Right lobe of liver (tissue), 6 donors: ENCODE measurements at regions not wholly inside any gene's neighbourhood (a gene's known extent, or its start where the extent isn't known, plus 50 kb on each side); places are given as distances from the start of the nearest gene placed in this dataset.

Source experiments
- ATAC-seq, 4 donors: fragments of 200-7000 bp; cut with Tn5 transposase; one replicate each; pipeline ENCODE4 v1.9.1; 2020; ENCODE audit warnings: mild to moderate bottlenecking in 4 of 4, moderate library complexity in 4 of 4
- DNase-seq, 3 donors: peaks; one replicate each; pipeline ENCODE4 v3.0.0-alpha.2; 2020
- H3K27ac ChIP-seq, 3 donors: fragments of 200-600 bp; one replicate each; pipeline ENCODE4 v1.8.0; 2022
- H3K27me3 ChIP-seq, 2 donors: fragments of 200-600 bp; one replicate each; pipeline ENCODE4 v1.8.0; 2022
- H3K36me3 ChIP-seq, 4 donors: fragments of 200-600 bp; sonication (generic) in 1 of 4; one replicate each; pipeline versions ENCODE4 v1.5.1 to v1.8.0; 2017 to 2022; ENCODE audit warnings: control low read depth in 1 of 4
- H3K4me1 ChIP-seq, 4 donors: fragments of 200-600 bp; sonication (generic) in 1 of 4; one replicate each; pipeline versions ENCODE4 v1.5.1 to v1.8.0; 2017 to 2022; ENCODE audit warnings: control low read depth in 1 of 4
- H3K4me3 ChIP-seq, 3 donors: fragments of 200-600 bp; one replicate each; pipeline ENCODE4 v1.8.0; 2022
- H3K9me3 ChIP-seq, 4 donors: fragments of 200-600 bp; sonication (generic) in 1 of 4; one replicate each; pipeline versions ENCODE4 v1.5.1 to v1.8.0; 2017 to 2022; ENCODE audit warnings: control low read depth in 1 of 4
- POLR2A ChIP-seq: fragments of 450-650 bp; IDR thresholded peaks from one replicate; pipeline ENCODE4 v1.6.1; 2017; ENCODE audit warnings: antibody characterized with exemption, mild to moderate bottlenecking
- WGBS: methylation state at CpG from one replicate; pipeline ENCODE4 v1.1.6; 2018; ENCODE audit warnings: low coverage, low lambda C conversion rate; ENCODE audit not compliant: insufficient coverage; ENCODE audit errors: missing lambda C conversion rate; 5-methylcytosine and 5-hydroxymethylcytosine counted together
- intact Hi-C, 2 donors: fragments of 100-400 bp; cut with DNase I; formaldehyde crosslinking; loops; one replicate each; pipeline versions ENCODE4 v1.11.2 to v1.14.1; 2022
- TF ChIP-seq, protein P1 (sequence below), 4 donors: fragments of 200-600 bp in 3 of 4; fragments of 450-650 bp in 1 of 4; IDR thresholded peaks; one replicate each; pipeline versions ENCODE4 v1.5.1 to v1.8.0; 2016 to 2022; ENCODE audit warnings: antibody characterized with exemption in 4 of 4, mild to moderate bottlenecking in 2 of 4
- donor health status: DM: no; HTN: yes; CAD: no.
- donor health status: DM: no; HTN: no; CAD: no.
- donor health status: DM: no; HTN: no; CAD: no.
- donor health status: DM: no; HTN: yes; CAD: no.
- donor health status: DM: no; HTN: yes; CAD: no.

DNA sequence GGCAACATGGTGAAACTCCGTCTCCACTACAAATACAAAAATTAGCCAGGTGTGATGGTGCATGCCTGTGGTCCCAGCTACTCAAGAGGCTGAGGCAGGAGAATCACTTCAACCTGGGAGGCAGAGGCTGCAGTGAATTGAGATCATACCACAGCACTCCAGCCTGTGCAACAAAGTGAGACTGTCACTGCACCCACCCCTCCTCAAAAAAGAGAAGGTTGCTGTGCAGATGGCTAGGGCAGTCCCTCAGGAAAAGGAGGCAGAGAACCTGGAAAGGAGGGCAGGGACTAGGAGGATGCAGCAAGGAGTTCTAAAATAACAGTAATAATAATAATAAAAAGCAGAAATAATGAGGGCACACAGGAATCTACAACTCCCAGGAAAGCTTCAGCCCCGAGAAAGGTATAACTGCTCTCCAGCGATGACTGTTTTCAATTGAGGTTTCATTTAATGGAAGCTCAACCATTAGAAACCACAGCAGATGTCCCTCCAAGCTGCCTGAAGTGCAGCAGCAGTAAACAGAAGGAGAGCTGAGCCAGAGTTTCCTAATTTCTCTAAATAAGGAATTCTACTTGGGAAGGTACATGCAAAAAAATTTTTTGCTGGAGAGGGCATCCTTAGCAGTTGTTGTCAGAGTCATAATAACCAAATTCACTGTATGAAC lies 326.5 kb downstream of the GATA3 start:
- H3K4me3 ChIP-seq = no peak overlapping the region
- H3K9me3 ChIP-seq = no peaks in the 10 kb centered on the region
- H3K4me1 ChIP-seq = no peaks in the 10 kb centered on the region
- intact Hi-C loops = no loop called here
- no peaks in the 10 kb centered on the region for H3K36me3 ChIP-seq
- H3K27me3 ChIP-seq = no peaks in the 10 kb centered on the region
- TF ChIP-seq, protein P1, sequence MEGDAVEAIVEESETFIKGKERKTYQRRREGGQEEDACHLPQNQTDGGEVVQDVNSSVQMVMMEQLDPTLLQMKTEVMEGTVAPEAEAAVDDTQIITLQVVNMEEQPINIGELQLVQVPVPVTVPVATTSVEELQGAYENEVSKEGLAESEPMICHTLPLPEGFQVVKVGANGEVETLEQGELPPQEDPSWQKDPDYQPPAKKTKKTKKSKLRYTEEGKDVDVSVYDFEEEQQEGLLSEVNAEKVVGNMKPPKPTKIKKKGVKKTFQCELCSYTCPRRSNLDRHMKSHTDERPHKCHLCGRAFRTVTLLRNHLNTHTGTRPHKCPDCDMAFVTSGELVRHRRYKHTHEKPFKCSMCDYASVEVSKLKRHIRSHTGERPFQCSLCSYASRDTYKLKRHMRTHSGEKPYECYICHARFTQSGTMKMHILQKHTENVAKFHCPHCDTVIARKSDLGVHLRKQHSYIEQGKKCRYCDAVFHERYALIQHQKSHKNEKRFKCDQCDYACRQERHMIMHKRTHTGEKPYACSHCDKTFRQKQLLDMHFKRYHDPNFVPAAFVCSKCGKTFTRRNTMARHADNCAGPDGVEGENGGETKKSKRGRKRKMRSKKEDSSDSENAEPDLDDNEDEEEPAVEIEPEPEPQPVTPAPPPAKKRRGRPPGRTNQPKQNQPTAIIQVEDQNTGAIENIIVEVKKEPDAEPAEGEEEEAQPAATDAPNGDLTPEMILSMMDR (IDR thresholded peaks at IDR 0.05) = no peak
- DNase-seq = no peak
- no peak overlapping the region for H3K27ac ChIP-seq
- no peak for ATAC-seq
- 66% methylated on average over 3 of the region's 3 CpGs for WGBS

DNA sequence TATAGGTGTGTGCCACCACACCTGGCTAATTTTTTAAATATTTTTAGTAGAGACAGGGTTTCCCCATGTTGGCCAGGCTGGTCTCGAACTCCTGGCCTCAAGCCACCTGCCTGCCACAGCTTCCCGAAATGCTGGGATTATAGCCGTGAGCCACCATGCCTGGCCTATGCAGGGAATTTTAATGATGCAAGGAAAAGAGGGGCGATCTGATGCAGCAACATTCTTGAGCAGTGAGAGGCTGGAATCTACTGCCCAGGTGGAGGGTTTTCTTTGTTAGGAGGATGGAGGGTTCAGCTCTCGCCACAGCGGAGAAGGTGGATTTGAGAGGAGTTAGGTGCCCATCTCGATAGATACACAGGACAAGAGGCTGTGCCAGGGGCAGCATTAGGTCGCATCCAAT lies 332.3 kb downstream of the GATA3 start:
- intact Hi-C loops = no loop called here
- WGBS = 67% methylated on average over 8 of the region's 8 CpGs

DNA sequence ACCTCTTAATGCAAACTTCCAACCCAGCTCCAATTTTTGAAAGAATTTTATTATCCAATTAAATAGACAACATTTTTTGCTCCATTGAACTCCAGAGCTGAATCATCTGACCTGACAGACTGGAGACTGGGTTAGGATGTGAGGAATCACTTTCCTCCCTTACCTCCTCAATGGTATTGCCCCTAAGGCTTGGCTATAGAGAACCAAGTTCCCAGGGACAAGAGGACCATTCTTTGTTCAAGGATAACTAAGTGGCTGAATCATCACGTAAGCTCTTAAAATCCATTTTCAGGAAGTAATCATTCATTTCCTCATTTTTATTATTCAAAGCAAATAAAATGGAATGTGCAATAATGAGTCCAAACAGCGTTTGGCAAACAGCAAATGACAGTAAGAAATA lies 335.1 kb downstream of the GATA3 start:
- intact Hi-C loops = no loop called here
- H3K9me3 ChIP-seq = no peaks in the 10 kb centered on the region
- H3K27me3 ChIP-seq = no peaks in the 10 kb centered on the region
- 46% methylated on average over 2 of the region's 2 CpGs for WGBS
- H3K4me1 ChIP-seq = no peaks in the 10 kb centered on the region
- no peak for ATAC-seq
- no peak overlapping the region for H3K27ac ChIP-seq
- no peak for DNase-seq
- TF ChIP-seq, protein P1 (IDR thresholded peaks at IDR 0.05) = no peak
- no peak for TF ChIP-seq POLR2A
- no peaks in the 10 kb centered on the region for H3K36me3 ChIP-seq
- no peak overlapping the region for H3K4me3 ChIP-seq

More for the DNA sequence above, 332.3 kb downstream of the GATA3 start:
- Histone ChIP-seq H3K9me3 (no peaks in the 10 kb centered on the region), H3K36me3 (no peaks in the 10 kb centered on the region), H3K27me3 (no peaks in the 10 kb centered on the region), H3K4me3 (no peak overlapping the region), H3K4me1 (no peaks in the 10 kb centered on the region), H3K27ac (no peak overlapping the region)
- ATAC-seq = no peak
- TF ChIP-seq, protein P1 (IDR thresholded peaks at IDR 0.05) = no peak
- no peak for TF ChIP-seq POLR2A
- DNase-seq = no peak

DNA sequence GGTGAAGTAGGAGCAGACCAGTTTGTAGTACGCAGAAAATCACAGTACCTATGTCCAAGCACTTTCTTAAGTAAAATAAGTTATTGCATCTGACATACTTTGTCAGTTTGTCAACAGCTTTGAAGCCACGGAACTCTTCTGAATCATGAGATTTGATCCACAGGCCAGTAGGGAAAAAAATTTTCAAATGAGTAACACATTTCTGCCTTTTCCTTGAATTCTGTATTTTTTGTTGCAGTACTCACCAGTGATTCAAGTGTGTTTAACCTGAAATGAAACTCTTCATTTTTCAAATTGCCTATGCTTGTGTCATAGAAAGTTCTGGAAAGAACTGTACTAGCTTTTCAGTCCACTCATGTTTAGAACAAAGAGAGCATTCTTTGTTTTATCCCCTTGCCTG lies 337.7 kb downstream of the GATA3 start:
- DNase-seq = no peak
- 54% methylated on average over 2 of the region's 2 CpGs for WGBS
- TF ChIP-seq, protein P1 (IDR thresholded peaks at IDR 0.05) = no peak
- TF ChIP-seq POLR2A = no peak
- intact Hi-C loops = no loop called here
- no peak overlapping the region for H3K4me3 ChIP-seq
- H3K27me3 ChIP-seq = no peaks in the 10 kb centered on the region
- H3K36me3 ChIP-seq = no peaks in the 10 kb centered on the region
- ATAC-seq = no peak
- no peaks in the 10 kb centered on the region for H3K9me3 ChIP-seq
- no peak overlapping the region for H3K27ac ChIP-seq
- H3K4me1 ChIP-seq = no peaks in the 10 kb centered on the region

DNA sequence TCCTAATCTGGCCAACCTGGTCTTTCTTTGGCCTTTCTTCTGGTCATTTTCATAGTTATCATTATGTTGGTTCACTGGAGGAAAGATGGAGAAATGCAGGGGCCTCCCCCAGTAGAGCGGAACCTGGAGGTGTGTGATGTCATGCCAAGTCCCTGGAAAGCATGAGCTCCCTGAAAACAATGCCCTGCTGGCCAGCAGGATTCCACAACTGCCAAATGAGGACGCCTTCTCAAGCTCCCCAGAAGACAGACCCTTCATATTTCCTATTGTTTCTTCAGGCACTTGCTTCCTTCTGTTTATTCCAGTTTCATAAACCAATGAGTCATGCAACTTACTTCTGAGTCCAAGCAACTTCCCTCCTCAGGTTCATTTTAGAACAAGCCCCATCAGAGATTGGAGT lies 339.0 kb downstream of the GATA3 start:
- ATAC-seq = no peak

More for the DNA sequence above, 339.0 kb downstream of the GATA3 start:
- DNase-seq = no peak
- Histone ChIP-seq H3K36me3 (no peaks in the 10 kb centered on the region), H3K27me3 (no peaks in the 10 kb centered on the region), H3K27ac (no peak overlapping the region), H3K4me3 (no peak overlapping the region), H3K4me1 (no peaks in the 10 kb centered on the region), H3K9me3 (no peaks in the 10 kb centered on the region)
- intact Hi-C loops = no loop called here
- 65% methylated on average over 2 of the region's 2 CpGs for WGBS
- no peak for TF ChIP-seq POLR2A
- TF ChIP-seq, protein P1 (IDR thresholded peaks at IDR 0.05) = no peak
